ENCODE measurements at regions not wholly inside any gene's neighbourhood (a gene's known extent, or its start where the extent isn't known, plus 50 kb on each side); places are given as distances from the start of the nearest gene placed in this dataset.

- Histone ChIP-seq H3K4me3 (no peak overlapping the region), H3K27ac (no peak overlapping the region), H3K4me1 (no peaks in the 10 kb centered on the region), H3K27me3 (peaks cover 0 to 26% (median 0%) of the 10 kb centered on the region in 9 donors), H3K9me3 (no peaks in the 10 kb centered on the region), H3K36me3 (no peaks in the 10 kb centered on the region)
- WGBS, 4 donors, result 46 to 55% (median 50%) methylated on average over 7 of the region's 7 CpGs
- intact Hi-C loops (cut with DNase I), result no loop called here
- TF ChIP-seq POLR2A (IDR thresholded peaks at IDR 0.05) (no peak), CTCF (IDR thresholded peaks at IDR 0.05) (no peak)
- no peak for ATAC-seq
- DNase-seq, result no peak
These were observed 443.9 kb upstream of the CCL2 start for GRCh38 chr17:33811004-33811760.

GRCh38 chr17:33811984-33812577 is 443.0 kb upstream of the CCL2 start:
- intact Hi-C loops (cut with DNase I), result no loop called here
- WGBS, 4 donors, result 60 to 64% (median 61%) methylated on average over 4 of the region's 4 CpGs
- H3K4me3 ChIP-seq, result no peak overlapping the region
- no peaks in the 10 kb centered on the region for H3K4me1 ChIP-seq
- no peaks in the 10 kb centered on the region for H3K9me3 ChIP-seq
- TF ChIP-seq POLR2A (IDR thresholded peaks at IDR 0.05), result no peak
- no peak for TF ChIP-seq CTCF (IDR thresholded peaks at IDR 0.05)
- no peak overlapping the region for H3K27ac ChIP-seq
- H3K27me3 ChIP-seq, result peaks cover 0 to 35% (median 0%) of the 10 kb centered on the region in 9 donors
- ATAC-seq (no peak), DNase-seq (no peak)
- no peaks in the 10 kb centered on the region for H3K36me3 ChIP-seq

DNA sequence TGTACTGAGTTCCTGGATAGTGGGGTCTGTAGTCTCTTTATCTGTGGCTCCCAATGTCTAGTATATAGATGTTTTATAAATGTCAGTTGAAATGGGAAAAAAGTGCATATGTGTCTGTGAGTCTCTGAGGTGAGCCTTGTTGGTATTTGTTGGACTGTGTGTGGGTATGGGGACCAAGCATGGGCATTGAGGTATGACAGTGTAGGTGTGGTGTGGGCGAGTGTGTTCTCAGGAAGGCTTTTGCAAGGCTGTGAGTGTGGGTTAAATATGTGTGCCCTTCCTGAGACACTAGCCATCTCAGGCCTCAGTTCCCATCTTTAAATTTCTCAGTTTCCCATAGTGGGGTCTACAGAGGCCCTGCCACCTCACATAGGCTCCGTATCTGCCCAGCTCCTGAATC is 440.2 kb upstream of the CCL2 start:
- Histone ChIP-seq H3K27me3 (peaks cover 0 to 46% (median 0%) of the 10 kb centered on the region in 9 donors), H3K36me3 (no peaks in the 10 kb centered on the region), H3K9me3 (no peaks in the 10 kb centered on the region), H3K4me1 (no peaks in the 10 kb centered on the region), H3K4me3 (no peak overlapping the region), H3K27ac (no peak overlapping the region)
- TF ChIP-seq CTCF (IDR thresholded peaks at IDR 0.05), result no peak
- no peak for TF ChIP-seq POLR2A (IDR thresholded peaks at IDR 0.05)
- intact Hi-C loops (cut with DNase I), result no loop called here
- ATAC-seq, result no peak
- 75 to 81% (median 76%) methylated on average over 2 of the region's 2 CpGs for WGBS, 4 donors
- DNase-seq, result no peak

DNA sequence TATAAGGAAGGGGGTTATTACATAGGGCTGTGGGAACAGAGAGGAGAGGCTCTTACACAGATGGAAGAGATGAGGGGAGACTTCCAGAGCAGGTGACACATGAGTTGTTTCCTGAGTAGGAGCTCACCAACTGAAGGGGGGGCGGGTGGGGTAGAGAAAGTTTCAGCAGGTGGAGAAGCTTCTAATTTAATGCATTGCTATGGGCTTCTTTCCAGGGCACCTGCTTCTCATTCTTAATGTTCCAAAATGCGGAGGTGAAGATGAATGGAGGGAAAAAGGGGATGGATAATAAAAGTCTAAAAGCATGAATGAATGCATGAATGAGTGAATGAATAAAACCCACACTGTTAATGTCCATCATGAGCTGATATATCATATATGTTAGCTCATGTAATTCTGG is 439.0 kb upstream of the CCL2 start:
- 58 to 66% (median 63%) methylated on average over 2 of the region's 2 CpGs for WGBS, 4 donors
- Histone ChIP-seq H3K4me3 (no peak overlapping the region), H3K4me1 (no peaks in the 10 kb centered on the region), H3K9me3 (no peaks in the 10 kb centered on the region), H3K36me3 (no peaks in the 10 kb centered on the region), H3K27me3 (peaks cover 0 to 49% (median 0%) of the 10 kb centered on the region in 9 donors), H3K27ac (no peak overlapping the region)
- ATAC-seq, result no peak
- intact Hi-C loops (cut with DNase I), result no loop called here
- TF ChIP-seq CTCF (IDR thresholded peaks at IDR 0.05) (no peak), POLR2A (IDR thresholded peaks at IDR 0.05) (no peak)
- no peak for DNase-seq

All from heart left ventricle (tissue), 16 donors.